GM23338 (cell line): ENCODE measurements at regions not wholly inside any gene's neighbourhood (a gene's known extent, or its start where the extent isn't known, plus 50 kb on each side); places are given as distances from the start of the nearest gene placed in this dataset.

ENCODE experiments used
- CREB1 ChIP-seq: fragments of 250-450 bp; sonication (Bioruptor Pico); IDR thresholded peaks from 2 replicates; pipeline ENCODE4 v1.5.0; 2020; ENCODE audit warnings: low read depth, mild to moderate bottlenecking, moderate library complexity
- EZH2 ChIP-seq: fragments of 200-600 bp; sonication (generic); IDR thresholded peaks from one replicate; pipeline ENCODE4 v1.8.0; 2017; ENCODE audit warnings: antibody characterized with exemption, mild to moderate bottlenecking, low read depth; ENCODE audit not compliant: unreplicated experiment
- EZH2phosphoT487 ChIP-seq: fragments of 200-600 bp; sonication (generic); IDR thresholded peaks from one replicate; pipeline ENCODE4 v1.8.1; 2018; ENCODE audit warnings: antibody characterized with exemption; ENCODE audit not compliant: unreplicated experiment
- JUNB ChIP-seq: IDR thresholded peaks from one replicate; pipeline ENCODE4 v1.6.1; 2016; ENCODE audit warnings: antibody characterized with exemption; ENCODE audit not compliant: unreplicated experiment
- NANOG ChIP-seq: IDR thresholded peaks from 2 replicates; pipeline ENCODE4 v1.6.1; 2016; ENCODE audit warnings: antibody characterized with exemption, borderline replicate concordance
- POLR2AphosphoS5 ChIP-seq: IDR thresholded peaks from 2 replicates; pipeline ENCODE4 v1.6.1; 2016; ENCODE audit warnings: antibody characterized with exemption, low read depth
- STAT1 ChIP-seq: IDR thresholded peaks from one replicate; pipeline ENCODE4 v1.6.1; 2016; ENCODE audit warnings: antibody characterized with exemption; ENCODE audit not compliant: unreplicated experiment
- ZNF114 ChIP-seq: fragments of 250-450 bp; sonication (Bioruptor Pico); IDR thresholded peaks from 2 replicates; pipeline ENCODE4 v1.5.0; 2020; ENCODE audit warnings: mild to moderate bottlenecking, moderate library complexity
- ZNF331 ChIP-seq: fragments of 250-450 bp; sonication (Bioruptor Pico); IDR thresholded peaks from 2 replicates; pipeline ENCODE4 v1.5.0; 2020; ENCODE audit warnings: low read depth, mild to moderate bottlenecking, moderate library complexity
- TF ChIP-seq, protein P1 (sequence below): IDR thresholded peaks from one replicate; pipeline ENCODE4 v1.6.1; 2018; ENCODE audit warnings: antibody characterized with exemption; ENCODE audit not compliant: unreplicated experiment
- TF ChIP-seq, protein P2 (sequence below), 2 experiments: fragments of 200-600 bp in 1 of 2; sonication (generic) in 1 of 2; conservative IDR thresholded peaks; 2 replicates each; pipeline versions ENCODE4 v1.5.1 to v1.6.1; 2016 to 2017; ENCODE audit warnings: antibody characterized with exemption in 2 of 2, low read depth in 2 of 2, mild to moderate bottlenecking in 2 of 2, moderate library complexity in 1 of 2

DNA sequence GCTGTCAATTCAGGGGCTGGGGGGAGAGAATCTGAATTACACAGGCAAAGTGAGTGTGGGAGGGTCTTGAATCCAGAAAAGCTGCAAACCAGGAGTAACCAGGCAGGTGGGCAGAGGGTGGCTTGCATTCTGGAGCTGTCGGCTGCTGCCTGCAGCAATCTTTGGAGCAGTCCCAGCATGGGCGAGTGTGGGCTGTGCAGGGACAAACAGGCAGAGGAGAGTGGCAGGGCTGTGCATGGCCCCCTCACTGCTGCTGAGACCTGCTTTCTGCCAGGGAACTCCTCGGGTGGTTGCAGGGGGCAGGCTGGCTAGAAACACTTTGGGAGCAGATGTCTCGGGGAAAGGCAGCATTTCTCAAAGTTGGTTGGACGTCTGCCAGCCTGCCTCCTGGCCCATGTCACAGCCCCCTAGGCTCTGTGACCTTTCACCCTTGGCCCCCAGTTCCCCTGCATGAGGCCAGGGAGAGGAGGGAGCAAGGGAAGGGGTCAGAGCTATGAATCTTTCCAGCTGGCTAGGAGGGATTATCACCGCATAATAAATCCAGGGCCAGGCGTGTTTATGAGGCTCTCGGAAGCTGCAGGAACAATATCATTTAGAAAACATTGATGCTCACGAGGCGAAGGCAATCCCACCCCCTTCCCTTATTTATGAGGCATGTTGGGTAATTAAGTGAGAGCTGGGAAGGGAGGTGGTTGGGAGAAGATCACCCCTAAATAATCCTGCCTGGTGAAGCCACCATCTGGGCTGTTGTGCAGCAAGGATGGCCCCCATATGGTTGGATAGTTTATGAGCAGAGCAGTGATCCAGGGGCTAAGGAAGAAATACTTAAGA, 212.3 kb upstream of the NCAM1 start:
- TF ChIP-seq, protein P1, sequence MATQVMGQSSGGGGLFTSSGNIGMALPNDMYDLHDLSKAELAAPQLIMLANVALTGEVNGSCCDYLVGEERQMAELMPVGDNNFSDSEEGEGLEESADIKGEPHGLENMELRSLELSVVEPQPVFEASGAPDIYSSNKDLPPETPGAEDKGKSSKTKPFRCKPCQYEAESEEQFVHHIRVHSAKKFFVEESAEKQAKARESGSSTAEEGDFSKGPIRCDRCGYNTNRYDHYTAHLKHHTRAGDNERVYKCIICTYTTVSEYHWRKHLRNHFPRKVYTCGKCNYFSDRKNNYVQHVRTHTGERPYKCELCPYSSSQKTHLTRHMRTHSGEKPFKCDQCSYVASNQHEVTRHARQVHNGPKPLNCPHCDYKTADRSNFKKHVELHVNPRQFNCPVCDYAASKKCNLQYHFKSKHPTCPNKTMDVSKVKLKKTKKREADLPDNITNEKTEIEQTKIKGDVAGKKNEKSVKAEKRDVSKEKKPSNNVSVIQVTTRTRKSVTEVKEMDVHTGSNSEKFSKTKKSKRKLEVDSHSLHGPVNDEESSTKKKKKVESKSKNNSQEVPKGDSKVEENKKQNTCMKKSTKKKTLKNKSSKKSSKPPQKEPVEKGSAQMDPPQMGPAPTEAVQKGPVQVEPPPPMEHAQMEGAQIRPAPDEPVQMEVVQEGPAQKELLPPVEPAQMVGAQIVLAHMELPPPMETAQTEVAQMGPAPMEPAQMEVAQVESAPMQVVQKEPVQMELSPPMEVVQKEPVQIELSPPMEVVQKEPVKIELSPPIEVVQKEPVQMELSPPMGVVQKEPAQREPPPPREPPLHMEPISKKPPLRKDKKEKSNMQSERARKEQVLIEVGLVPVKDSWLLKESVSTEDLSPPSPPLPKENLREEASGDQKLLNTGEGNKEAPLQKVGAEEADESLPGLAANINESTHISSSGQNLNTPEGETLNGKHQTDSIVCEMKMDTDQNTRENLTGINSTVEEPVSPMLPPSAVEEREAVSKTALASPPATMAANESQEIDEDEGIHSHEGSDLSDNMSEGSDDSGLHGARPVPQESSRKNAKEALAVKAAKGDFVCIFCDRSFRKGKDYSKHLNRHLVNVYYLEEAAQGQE, result no peak
- TF ChIP-seq, protein P2, sequence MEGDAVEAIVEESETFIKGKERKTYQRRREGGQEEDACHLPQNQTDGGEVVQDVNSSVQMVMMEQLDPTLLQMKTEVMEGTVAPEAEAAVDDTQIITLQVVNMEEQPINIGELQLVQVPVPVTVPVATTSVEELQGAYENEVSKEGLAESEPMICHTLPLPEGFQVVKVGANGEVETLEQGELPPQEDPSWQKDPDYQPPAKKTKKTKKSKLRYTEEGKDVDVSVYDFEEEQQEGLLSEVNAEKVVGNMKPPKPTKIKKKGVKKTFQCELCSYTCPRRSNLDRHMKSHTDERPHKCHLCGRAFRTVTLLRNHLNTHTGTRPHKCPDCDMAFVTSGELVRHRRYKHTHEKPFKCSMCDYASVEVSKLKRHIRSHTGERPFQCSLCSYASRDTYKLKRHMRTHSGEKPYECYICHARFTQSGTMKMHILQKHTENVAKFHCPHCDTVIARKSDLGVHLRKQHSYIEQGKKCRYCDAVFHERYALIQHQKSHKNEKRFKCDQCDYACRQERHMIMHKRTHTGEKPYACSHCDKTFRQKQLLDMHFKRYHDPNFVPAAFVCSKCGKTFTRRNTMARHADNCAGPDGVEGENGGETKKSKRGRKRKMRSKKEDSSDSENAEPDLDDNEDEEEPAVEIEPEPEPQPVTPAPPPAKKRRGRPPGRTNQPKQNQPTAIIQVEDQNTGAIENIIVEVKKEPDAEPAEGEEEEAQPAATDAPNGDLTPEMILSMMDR (conservative IDR thresholded peaks at IDR 0.05; ENCODE audit: low read depth in 2 of 2), result no peak
- no peak for TF ChIP-seq EZH2phosphoT487
- no peak for TF ChIP-seq EZH2
- TF ChIP-seq STAT1, result no peak
- no peak for TF ChIP-seq POLR2AphosphoS5
- no peak for TF ChIP-seq JUNB
- TF ChIP-seq ZNF114 (CRISPR knock-in tag), result no peak
- no peak for TF ChIP-seq CREB1 (CRISPR knock-in tag)
- no peak for TF ChIP-seq ZNF331
- no peak for TF ChIP-seq NANOG
